Choroid plexus epithelial cell (primary cell): ENCODE measurements at regions not wholly inside any gene's neighbourhood (a gene's known extent, or its start where the extent isn't known, plus 50 kb on each side); places are given as distances from the start of the nearest gene placed in this dataset.

Experiments
- DNase-seq: peaks from one replicate; pipeline ENCODE4 v3.0.0-alpha.2; 2010; ENCODE audit warnings: low read depth
- H3K4me3 ChIP-seq: 2 replicates; pipeline ENCODE4 v1.5.1; 2011; ENCODE audit warnings: low read depth, mild to moderate bottlenecking, control low read depth, low read length, moderate library complexity
- CTCF ChIP-seq: conservative IDR thresholded peaks from 2 replicates; pipeline ENCODE4 v1.5.1; 2011; ENCODE audit warnings: low read depth, mild to moderate bottlenecking, control low read depth, inconsistent platforms, low read length, moderate library complexity

DNA sequence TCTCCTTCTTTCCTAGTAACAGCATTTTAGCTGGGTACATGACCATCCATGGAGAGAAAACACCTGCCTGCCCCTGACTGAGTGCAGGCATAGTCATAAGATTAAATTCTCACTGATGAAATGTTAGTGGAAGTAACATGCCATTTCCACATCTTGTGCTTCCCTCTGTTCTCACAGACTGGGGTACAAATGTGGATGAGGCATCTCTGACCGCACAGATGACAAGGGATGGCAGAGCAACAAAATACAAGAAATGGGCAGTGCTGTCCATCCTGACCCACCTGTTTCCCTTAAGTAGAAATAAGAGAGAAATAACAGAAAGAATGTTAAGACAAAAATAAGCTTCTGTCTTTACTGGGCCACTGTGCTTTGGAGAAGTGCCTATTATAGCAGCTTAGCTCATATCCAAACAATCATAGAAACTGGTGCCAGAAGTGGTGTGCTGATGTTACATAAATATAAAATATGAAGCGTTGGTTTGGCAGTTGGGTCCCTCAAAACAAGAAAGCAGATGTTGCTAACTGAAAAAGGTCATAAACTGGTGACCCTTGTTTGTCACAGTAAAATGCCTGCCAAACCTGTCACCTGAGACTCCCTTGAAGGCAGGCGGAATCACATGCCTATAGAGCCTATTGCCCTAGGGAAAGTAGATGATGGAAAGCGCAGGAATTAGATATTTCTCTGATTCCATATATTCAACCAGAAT lies 72.4 kb upstream of the CCDC150 start:
- TF ChIP-seq CTCF = no peak
- DNase-seq = peak; percentile 34
- no peak overlapping the region for H3K4me3 ChIP-seq

GRCh38 chr2:196568506-196568905 lies 71.0 kb upstream of the CCDC150 start:
- no peak overlapping the region for H3K4me3 ChIP-seq
- TF ChIP-seq CTCF = no peak
- no peak for DNase-seq

GRCh38 chr2:196584903-196585302 lies 54.6 kb upstream of the CCDC150 start:
- no peak overlapping the region for H3K4me3 ChIP-seq
- no peak for DNase-seq
- TF ChIP-seq CTCF = no peak

- peak; percentile 89 for DNase-seq
- no peak overlapping the region for H3K4me3 ChIP-seq
- TF ChIP-seq CTCF = no peak
These were observed 53.0 kb upstream of the CCDC150 start for GRCh38 chr2:196586511-196586991.

- DNase-seq = no peak
- TF ChIP-seq CTCF = no peak
- H3K4me3 ChIP-seq = no peak overlapping the region
These were observed 52.5 kb upstream of the CCDC150 start for GRCh38 chr2:196587056-196587455.

- DNase-seq = no peak
- no peak for TF ChIP-seq CTCF
- H3K4me3 ChIP-seq = no peak overlapping the region
These were observed 51.8 kb upstream of the CCDC150 start for GRCh38 chr2:196587739-196588138.

DNA sequence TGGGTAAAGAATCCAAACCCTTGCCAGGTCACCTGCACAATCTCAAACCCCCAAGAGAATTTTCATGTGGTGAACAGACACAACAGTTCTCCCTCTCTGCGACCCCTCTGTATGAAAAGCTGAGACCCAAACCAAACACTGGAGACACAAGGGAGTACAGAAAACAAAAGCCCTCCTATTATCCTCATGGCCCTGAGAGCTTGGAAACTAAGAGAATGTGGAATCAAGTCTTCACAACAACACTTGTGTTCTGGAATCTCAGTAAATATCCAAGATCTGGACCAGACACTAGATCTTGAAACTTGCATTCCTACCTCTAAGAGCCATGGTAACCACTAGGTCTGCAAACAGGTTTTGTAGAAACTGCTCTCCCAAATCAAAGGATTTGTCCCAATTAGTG lies 50.1 kb upstream of the CCDC150 start:
- TF ChIP-seq CTCF = no peak
- DNase-seq = no peak
- H3K4me3 ChIP-seq = no peak overlapping the region
